Suprapubic skin (tissue), 3 donors: ENCODE measurements at regions not wholly inside any gene's neighbourhood (a gene's known extent, or its start where the extent isn't known, plus 50 kb on each side); places are given as distances from the start of the nearest gene placed in this dataset.

ENCODE experiments used
- POLR2A ChIP-seq, 2 donors: fragments of 450-650 bp; IDR thresholded peaks; one replicate each; pipeline ENCODE4 v1.6.1; 2017; ENCODE audit warnings: antibody characterized with exemption in 2 of 2, mild to moderate bottlenecking in 2 of 2, moderate library complexity in 2 of 2
- TF ChIP-seq, protein P1 (sequence below), 2 donors: fragments of 200-600 bp in 1 of 2; fragments of 450-650 bp in 1 of 2; sonication (generic) in 1 of 2; IDR thresholded peaks; one replicate each; pipeline ENCODE4 v1.5.1; 2016 to 2019; ENCODE audit warnings: antibody characterized with exemption in 2 of 2, mild to moderate bottlenecking in 1 of 2, moderate library complexity in 1 of 2

DNA sequence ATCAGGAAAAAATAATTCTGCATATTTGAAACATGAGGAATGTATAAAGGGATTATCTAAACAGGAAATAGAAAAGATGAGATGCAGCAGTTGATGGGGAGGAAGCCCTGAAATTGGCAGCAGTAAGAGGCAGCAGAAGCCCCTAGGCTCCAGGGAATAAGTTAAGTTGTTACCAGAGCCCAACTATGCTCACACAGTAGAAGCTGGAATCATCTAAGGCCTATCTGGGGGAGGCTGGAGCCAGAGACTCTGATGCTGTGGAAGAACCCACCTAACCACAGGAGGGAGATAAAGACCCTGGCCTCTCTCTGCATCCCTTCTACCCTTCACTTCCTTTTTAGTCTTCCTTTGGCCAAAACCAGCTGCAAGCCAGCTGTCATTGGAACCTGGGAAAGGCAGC, 519.7 kb downstream of the DIPK2A start:
- TF ChIP-seq, protein P1, sequence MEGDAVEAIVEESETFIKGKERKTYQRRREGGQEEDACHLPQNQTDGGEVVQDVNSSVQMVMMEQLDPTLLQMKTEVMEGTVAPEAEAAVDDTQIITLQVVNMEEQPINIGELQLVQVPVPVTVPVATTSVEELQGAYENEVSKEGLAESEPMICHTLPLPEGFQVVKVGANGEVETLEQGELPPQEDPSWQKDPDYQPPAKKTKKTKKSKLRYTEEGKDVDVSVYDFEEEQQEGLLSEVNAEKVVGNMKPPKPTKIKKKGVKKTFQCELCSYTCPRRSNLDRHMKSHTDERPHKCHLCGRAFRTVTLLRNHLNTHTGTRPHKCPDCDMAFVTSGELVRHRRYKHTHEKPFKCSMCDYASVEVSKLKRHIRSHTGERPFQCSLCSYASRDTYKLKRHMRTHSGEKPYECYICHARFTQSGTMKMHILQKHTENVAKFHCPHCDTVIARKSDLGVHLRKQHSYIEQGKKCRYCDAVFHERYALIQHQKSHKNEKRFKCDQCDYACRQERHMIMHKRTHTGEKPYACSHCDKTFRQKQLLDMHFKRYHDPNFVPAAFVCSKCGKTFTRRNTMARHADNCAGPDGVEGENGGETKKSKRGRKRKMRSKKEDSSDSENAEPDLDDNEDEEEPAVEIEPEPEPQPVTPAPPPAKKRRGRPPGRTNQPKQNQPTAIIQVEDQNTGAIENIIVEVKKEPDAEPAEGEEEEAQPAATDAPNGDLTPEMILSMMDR (IDR thresholded peaks at IDR 0.05) = no peak
- TF ChIP-seq POLR2A (IDR thresholded peaks at IDR 0.05) = no peak
